Body of pancreas (tissue), 4 donors: ENCODE measurements at regions not wholly inside any gene's neighbourhood (a gene's known extent, or its start where the extent isn't known, plus 50 kb on each side); places are given as distances from the start of the nearest gene placed in this dataset.

Source experiments
- ATAC-seq: fragments of 150-250 bp; one replicate; pipeline ENCODE4 v1.9.1; 2016
- DNase-seq, 4 donors: peaks; one replicate each; pipeline ENCODE4 v3.0.0-alpha.2; 2019
- H3K27ac ChIP-seq, 4 donors: fragments of 200-600 bp; sonication (generic); 1 replicate in 3 of 4; 2 replicates in 1 of 4; pipeline versions ENCODE4 v1.5.1 to v1.6.1; 2016 to 2019; ENCODE audit warnings: mild to moderate bottlenecking in 1 of 4, mixed read lengths in 1 of 4, moderate library complexity in 1 of 4
- H3K27me3 ChIP-seq, 2 donors: fragments of 200-600 bp; sonication (generic); one replicate each; pipeline ENCODE4 v1.6.0; 2016; ENCODE audit warnings: mild to moderate bottlenecking in 1 of 2
- H3K36me3 ChIP-seq, 2 donors: fragments of 200-600 bp; sonication (generic); replicated peaks in 1 of 2; 2 replicates each; pipeline ENCODE4 v1.5.1; 2016; ENCODE audit warnings: low read depth in 2 of 2; ENCODE audit not compliant: insufficient read depth in 1 of 2
- H3K4me1 ChIP-seq: fragments of 200-600 bp; sonication (generic); one replicate; pipeline ENCODE4 v1.6.0; 2016
- H3K4me3 ChIP-seq, 2 donors: fragments of 200-600 bp; sonication (generic); 1 replicate in 1 of 2; 2 replicates in 1 of 2; pipeline ENCODE4 v1.5.1; 2016 to 2019
- H3K9me3 ChIP-seq, 3 donors: fragments of 200-600 bp; sonication (generic); 1 replicate in 2 of 3; 2 replicates in 1 of 3; pipeline ENCODE4 v1.5.1; 2016
- POLR2A ChIP-seq, 3 donors: fragments of 450-650 bp; IDR thresholded peaks; one replicate each; pipeline ENCODE4 v1.6.1; 2016; ENCODE audit warnings: antibody characterized with exemption in 3 of 3, mild to moderate bottlenecking in 2 of 3
- WGBS, 2 donors: methylation state at CpG; one replicate each; pipeline ENCODE4 v1.1.5; 2017; 5-methylcytosine and 5-hydroxymethylcytosine counted together
- intact Hi-C: fragments of 100-400 bp; cut with DNase I; formaldehyde crosslinking; loops from one replicate; pipeline ENCODE4 v1.15.1; 2023
- TF ChIP-seq, protein P1 (sequence below), 7 experiments: fragments of 450-650 bp in 4 of 7; fragments of 200-600 bp in 3 of 7; sonication (generic) in 3 of 7; IDR thresholded peaks; one replicate each; pipeline ENCODE4 v1.5.1; 2016 to 2019; ENCODE audit warnings: antibody characterized with exemption in 7 of 7

DNA sequence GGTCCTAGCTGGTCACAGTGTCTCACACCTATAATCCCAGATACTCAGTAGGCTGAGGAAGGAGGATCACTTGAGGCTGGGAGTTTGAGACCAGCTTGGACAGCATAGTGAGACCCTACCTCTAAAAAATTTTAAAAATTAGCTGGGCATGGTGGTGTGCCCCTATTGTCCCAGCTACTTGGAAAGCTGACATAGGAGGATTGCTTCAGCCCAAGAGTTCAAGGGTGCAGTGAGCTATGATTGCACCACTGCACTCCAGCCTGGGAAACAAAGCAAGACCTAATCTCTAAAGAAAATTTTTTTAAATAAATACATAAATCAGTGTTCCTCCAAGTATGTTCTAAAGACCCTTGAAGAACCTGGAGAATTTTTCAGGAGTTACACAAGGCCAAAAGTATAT is 50.6 kb upstream of the GNAO1 start:
- no peak overlapping the region for H3K27ac ChIP-seq

GRCh38 chr16:56137269-56137668 is 54.0 kb upstream of the GNAO1 start:
- no peak for ATAC-seq
- H3K4me3 ChIP-seq = no peak overlapping the region
- intact Hi-C loops = no loop called here
- H3K27me3 ChIP-seq = peaks cover 0 to under 1% of the 10 kb centered on the region in 2 donors
- H3K36me3 ChIP-seq = no peaks in the 10 kb centered on the region
- TF ChIP-seq, protein P1, sequence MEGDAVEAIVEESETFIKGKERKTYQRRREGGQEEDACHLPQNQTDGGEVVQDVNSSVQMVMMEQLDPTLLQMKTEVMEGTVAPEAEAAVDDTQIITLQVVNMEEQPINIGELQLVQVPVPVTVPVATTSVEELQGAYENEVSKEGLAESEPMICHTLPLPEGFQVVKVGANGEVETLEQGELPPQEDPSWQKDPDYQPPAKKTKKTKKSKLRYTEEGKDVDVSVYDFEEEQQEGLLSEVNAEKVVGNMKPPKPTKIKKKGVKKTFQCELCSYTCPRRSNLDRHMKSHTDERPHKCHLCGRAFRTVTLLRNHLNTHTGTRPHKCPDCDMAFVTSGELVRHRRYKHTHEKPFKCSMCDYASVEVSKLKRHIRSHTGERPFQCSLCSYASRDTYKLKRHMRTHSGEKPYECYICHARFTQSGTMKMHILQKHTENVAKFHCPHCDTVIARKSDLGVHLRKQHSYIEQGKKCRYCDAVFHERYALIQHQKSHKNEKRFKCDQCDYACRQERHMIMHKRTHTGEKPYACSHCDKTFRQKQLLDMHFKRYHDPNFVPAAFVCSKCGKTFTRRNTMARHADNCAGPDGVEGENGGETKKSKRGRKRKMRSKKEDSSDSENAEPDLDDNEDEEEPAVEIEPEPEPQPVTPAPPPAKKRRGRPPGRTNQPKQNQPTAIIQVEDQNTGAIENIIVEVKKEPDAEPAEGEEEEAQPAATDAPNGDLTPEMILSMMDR (IDR thresholded peaks at IDR 0.05) = no peak
- TF ChIP-seq POLR2A (IDR thresholded peaks at IDR 0.05) = no peak
- no peaks in the 10 kb centered on the region for H3K9me3 ChIP-seq
- no peak for DNase-seq
- no peak overlapping the region for H3K27ac ChIP-seq
- 52 to 60% methylated on average over 5 of the region's 5 CpGs for WGBS, 2 donors
- no peaks in the 10 kb centered on the region for H3K4me1 ChIP-seq

More for the DNA sequence above, 50.6 kb upstream of the GNAO1 start:
- intact Hi-C loops = no loop called here
- DNase-seq (no peak), ATAC-seq (no peak)
- Histone ChIP-seq H3K36me3 (no peaks in the 10 kb centered on the region), H3K9me3 (no peaks in the 10 kb centered on the region), H3K27me3 (peaks cover 0 to 4% of the 10 kb centered on the region in 2 donors), H3K4me3 (no peak overlapping the region), H3K4me1 (no peaks in the 10 kb centered on the region)
- no peak for TF ChIP-seq POLR2A (IDR thresholded peaks at IDR 0.05)
- TF ChIP-seq, protein P1 (IDR thresholded peaks at IDR 0.05) = no peak

GRCh38 chr16:56136256-56136655 is 55.0 kb upstream of the GNAO1 start:
- Histone ChIP-seq H3K27ac (no peak overlapping the region), H3K36me3 (no peaks in the 10 kb centered on the region), H3K27me3 (no peaks in the 10 kb centered on the region), H3K9me3 (no peaks in the 10 kb centered on the region), H3K4me1 (no peaks in the 10 kb centered on the region), H3K4me3 (no peak overlapping the region)
- DNase-seq (no peak), ATAC-seq (no peak)
- 51 to 87% methylated on average over 3 of the region's 3 CpGs for WGBS, 2 donors
- intact Hi-C loops = no loop called here
- no peak for TF ChIP-seq POLR2A (IDR thresholded peaks at IDR 0.05)
- TF ChIP-seq, protein P1 (IDR thresholded peaks at IDR 0.05) = no peak

DNA sequence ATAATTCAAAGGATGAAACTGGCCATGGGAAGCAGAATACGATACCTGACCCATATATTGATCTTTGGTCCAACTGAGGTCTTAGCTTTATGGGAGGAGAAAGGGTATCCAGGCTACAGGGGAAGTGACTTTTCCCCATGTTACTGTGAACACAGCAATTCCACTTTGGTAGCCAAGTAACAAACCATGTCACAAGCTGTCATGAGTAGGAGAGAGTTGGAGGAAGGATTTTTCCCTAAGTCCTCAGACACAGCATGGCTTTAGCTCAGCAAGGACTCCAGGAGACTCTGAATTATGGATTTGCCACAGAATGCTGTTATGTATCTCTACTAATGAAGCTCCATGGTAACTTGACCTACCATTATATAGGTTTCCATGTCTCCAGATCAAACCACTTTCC is 56.5 kb upstream of the GNAO1 start:
- no peak for ATAC-seq
- no peaks in the 10 kb centered on the region for H3K36me3 ChIP-seq
- H3K4me3 ChIP-seq = no peak overlapping the region
- intact Hi-C loops = no loop called here
- H3K4me1 ChIP-seq = no peaks in the 10 kb centered on the region
- H3K9me3 ChIP-seq = no peaks in the 10 kb centered on the region
- no peaks in the 10 kb centered on the region for H3K27me3 ChIP-seq
- TF ChIP-seq POLR2A (IDR thresholded peaks at IDR 0.05) = no peak
- TF ChIP-seq, protein P1 (IDR thresholded peaks at IDR 0.05) = no peak
- H3K27ac ChIP-seq = no peak overlapping the region
- 13 to 29% methylated on average over 1 of the region's 1 CpG for WGBS, 2 donors
- no peak for DNase-seq

DNA sequence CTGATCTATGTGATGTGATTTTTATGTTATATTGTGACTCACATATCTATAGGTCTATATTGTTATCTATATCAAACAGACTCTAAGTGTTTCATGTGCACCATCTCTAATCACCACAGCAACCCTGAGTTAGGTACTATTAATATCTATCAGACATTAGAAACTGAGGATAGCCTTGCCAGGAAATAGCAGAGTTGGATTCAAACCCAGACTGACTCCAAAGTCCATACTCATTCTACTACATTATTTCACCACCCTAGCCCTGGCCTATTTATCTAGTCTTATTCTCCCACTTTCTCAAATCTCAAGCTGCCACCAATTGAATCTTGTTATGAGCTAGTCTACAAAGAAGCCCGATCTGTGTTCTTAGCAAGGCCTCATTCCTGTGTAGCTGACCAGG is 65.4 kb upstream of the GNAO1 start:
- 63 to 77% methylated on average over 1 of the region's 1 CpG for WGBS, 2 donors
- no peak for DNase-seq
- Histone ChIP-seq H3K4me3 (no peak overlapping the region), H3K27ac (no peak overlapping the region), H3K36me3 (no peaks in the 10 kb centered on the region), H3K27me3 (no peaks in the 10 kb centered on the region), H3K4me1 (no peaks in the 10 kb centered on the region), H3K9me3 (no peaks in the 10 kb centered on the region)
- ATAC-seq = no peak
- intact Hi-C loops = no loop called here
- TF ChIP-seq, protein P1 (IDR thresholded peaks at IDR 0.05) = no peak
- TF ChIP-seq POLR2A (IDR thresholded peaks at IDR 0.05) = no peak
